ENCODE measurements at regions not wholly inside any gene's neighbourhood (a gene's known extent, or its start where the extent isn't known, plus 50 kb on each side); places are given as distances from the start of the nearest gene placed in this dataset.

GRCh38 chr2:39529836-39530235, 92.8 kb upstream of the MAP4K3 start:
- no peak for DNase-seq (ENCODE audit: low spot score)
- Histone ChIP-seq H3K4me2 (ENCODE audit: low read depth, low read length) (no peak overlapping the region), H4K20me1 (ENCODE audit: insufficient read depth, low read length) (no peaks in the 10 kb centered on the region), H3K4me1 (ENCODE audit: insufficient read depth, low read length) (peaks cover 53% of the 10 kb centered on the region), H2AFZ (ENCODE audit: low read length) (no peak overlapping the region), H3K36me3 (replicated peaks in 1 of 2; ENCODE audit: control insufficient read depth in 1 of 2, insufficient read depth in 2 of 2, low read length in 2 of 2) (peaks cover 2 to 3% of the 10 kb centered on the region in 2 experiments; a peak in 3 of 5 replicates), H3K9me3 (ENCODE audit: low read length) (no peaks in the 10 kb centered on the region), H3K4me3 (replicated peaks in 1 of 3; ENCODE audit: insufficient read depth in 1 of 3, low read depth in 2 of 3, low read length in 3 of 3) (no peak overlapping the region), H3K79me2 (ENCODE audit: insufficient read depth, low read length) (no peaks in the 10 kb centered on the region), H3K9ac (ENCODE audit: insufficient read depth, low read depth, low read length) (no peak overlapping the region), H3K27me3 (ENCODE audit: control insufficient read depth in 1 of 2, insufficient read depth in 2 of 2, low read length in 2 of 2) (no peaks in the 10 kb centered on the region), H3K27ac (ENCODE audit: extremely low read length, insufficient read depth, low read length) (no peak overlapping the region)
- CTCF ChIA-PET (ENCODE audit: low intra/inter-chr PET ratio, low total read pairs), result no interaction called here
- in situ Hi-C loops (cut with HindIII; ENCODE audit: extremely low pct_ligation_motif_present, low pct_unique_long_range_greater_than_20kb) (no loop called here), intact Hi-C loops (cut with micrococcal nuclease; ENCODE audit: unreplicated experiment) (no loop called here)
- WGBS (ENCODE audit: low lambda C conversion rate), result 93% methylated on average over 1 of the region's 1 CpG
- POLR2A ChIA-PET, result interaction anchor here (1.3 kb wide), 1 partner anchor 14 kb away, joined by 4 read pairs; no protein-coding TSS in a partner anchor
- no peak for FAIRE-seq
- BruUV-seq (replicated peaks), result no TSS peak
- no peak for ATAC-seq
- TF ChIP-seq ELF1 (CRISPR knock-in tag; IDR thresholded peaks at IDR 0.05), result no peak
- no peak for TF ChIP-seq ZBTB34 (CRISPR knock-in tag; IDR thresholded peaks at IDR 0.05)
- TF ChIP-seq NR2C2 (CRISPR knock-in tag; IDR thresholded peaks at IDR 0.05; ENCODE audit: borderline replicate concordance), result no peak
- TF ChIP-seq ZNF503 (CRISPR knock-in tag; IDR thresholded peaks at IDR 0.05), result no peak
- no peak for TF ChIP-seq LCORL (IDR thresholded peaks at IDR 0.05)
- TF ChIP-seq LCORL (CRISPR knock-in tag; IDR thresholded peaks at IDR 0.05), result no peak
- TF ChIP-seq SIX1 (CRISPR knock-in tag; IDR thresholded peaks at IDR 0.05; ENCODE audit: borderline replicate concordance), result no peak
- TF ChIP-seq ZBTB3 (CRISPR knock-in tag; IDR thresholded peaks at IDR 0.05; ENCODE audit: borderline replicate concordance, low read depth), result no peak
- no peak for TF ChIP-seq RFX5 (IDR thresholded peaks at IDR 0.05; ENCODE audit: low read depth, low read length)
- TF ChIP-seq ZNF530 (CRISPR knock-in tag; IDR thresholded peaks at IDR 0.05; ENCODE audit: low read depth), result no peak
- no peak for TF ChIP-seq HOXA7 (CRISPR knock-in tag; IDR thresholded peaks at IDR 0.05)
- TF ChIP-seq, protein P1, sequence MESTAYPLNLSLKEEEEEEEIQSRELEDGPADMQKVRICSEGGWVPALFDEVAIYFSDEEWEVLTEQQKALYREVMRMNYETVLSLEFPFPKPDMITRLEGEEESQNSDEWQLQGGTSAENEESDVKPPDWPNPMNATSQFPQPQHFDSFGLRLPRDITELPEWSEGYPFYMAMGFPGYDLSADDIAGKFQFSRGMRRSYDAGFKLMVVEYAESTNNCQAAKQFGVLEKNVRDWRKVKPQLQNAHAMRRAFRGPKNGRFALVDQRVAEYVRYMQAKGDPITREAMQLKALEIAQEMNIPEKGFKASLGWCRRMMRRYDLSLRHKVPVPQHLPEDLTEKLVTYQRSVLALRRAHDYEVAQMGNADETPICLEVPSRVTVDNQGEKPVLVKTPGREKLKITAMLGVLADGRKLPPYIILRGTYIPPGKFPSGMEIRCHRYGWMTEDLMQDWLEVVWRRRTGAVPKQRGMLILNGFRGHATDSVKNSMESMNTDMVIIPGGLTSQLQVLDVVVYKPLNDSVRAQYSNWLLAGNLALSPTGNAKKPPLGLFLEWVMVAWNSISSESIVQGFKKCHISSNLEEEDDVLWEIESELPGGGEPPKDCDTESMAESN (CRISPR knock-in tag; conservative IDR thresholded peaks at IDR 0.05), result no peak
- TF ChIP-seq TP53 (CRISPR knock-in tag; conservative IDR thresholded peaks at IDR 0.05), result no peak
- no peak for TF ChIP-seq ZNF264 (CRISPR knock-in tag; IDR thresholded peaks at IDR 0.05)
- TF ChIP-seq, protein P2, sequence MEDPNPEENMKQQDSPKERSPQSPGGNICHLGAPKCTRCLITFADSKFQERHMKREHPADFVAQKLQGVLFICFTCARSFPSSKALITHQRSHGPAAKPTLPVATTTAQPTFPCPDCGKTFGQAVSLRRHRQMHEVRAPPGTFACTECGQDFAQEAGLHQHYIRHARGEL (CRISPR knock-in tag; IDR thresholded peaks at IDR 0.05), result no peak
- TF ChIP-seq, protein P3, sequence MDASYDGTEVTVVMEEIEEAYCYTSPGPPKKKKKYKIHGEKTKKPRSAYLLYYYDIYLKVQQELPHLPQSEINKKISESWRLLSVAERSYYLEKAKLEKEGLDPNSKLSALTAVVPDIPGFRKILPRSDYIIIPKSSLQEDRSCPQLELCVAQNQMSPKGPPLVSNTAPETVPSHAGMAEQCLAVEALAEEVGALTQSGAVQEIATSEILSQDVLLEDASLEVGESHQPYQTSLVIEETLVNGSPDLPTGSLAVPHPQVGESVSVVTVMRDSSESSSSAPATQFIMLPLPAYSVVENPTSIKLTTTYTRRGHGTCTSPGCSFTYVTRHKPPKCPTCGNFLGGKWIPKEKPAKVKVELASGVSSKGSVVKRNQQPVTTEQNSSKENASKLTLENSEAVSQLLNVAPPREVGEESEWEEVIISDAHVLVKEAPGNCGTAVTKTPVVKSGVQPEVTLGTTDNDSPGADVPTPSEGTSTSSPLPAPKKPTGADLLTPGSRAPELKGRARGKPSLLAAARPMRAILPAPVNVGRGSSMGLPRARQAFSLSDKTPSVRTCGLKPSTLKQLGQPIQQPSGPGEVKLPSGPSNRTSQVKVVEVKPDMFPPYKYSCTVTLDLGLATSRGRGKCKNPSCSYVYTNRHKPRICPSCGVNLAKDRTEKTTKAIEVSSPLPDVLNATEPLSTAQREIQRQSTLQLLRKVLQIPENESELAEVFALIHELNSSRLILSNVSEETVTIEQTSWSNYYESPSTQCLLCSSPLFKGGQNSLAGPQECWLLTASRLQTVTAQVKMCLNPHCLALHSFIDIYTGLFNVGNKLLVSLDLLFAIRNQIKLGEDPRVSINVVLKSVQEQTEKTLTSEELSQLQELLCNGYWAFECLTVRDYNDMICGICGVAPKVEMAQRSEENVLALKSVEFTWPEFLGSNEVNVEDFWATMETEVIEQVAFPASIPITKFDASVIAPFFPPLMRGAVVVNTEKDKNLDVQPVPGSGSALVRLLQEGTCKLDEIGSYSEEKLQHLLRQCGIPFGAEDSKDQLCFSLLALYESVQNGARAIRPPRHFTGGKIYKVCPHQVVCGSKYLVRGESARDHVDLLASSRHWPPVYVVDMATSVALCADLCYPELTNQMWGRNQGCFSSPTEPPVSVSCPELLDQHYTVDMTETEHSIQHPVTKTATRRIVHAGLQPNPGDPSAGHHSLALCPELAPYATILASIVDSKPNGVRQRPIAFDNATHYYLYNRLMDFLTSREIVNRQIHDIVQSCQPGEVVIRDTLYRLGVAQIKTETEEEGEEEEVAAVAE (CRISPR knock-in tag; IDR thresholded peaks at IDR 0.05; ENCODE audit: borderline replicate concordance), result no peak
- TF ChIP-seq MTF2 (CRISPR knock-in tag; IDR thresholded peaks at IDR 0.05; ENCODE audit: borderline replicate concordance), result no peak
